Cardiac muscle cell (in vitro differentiated cells and primary cell): ENCODE measurements at regions not wholly inside any gene's neighbourhood (a gene's known extent, or its start where the extent isn't known, plus 50 kb on each side); places are given as distances from the start of the nearest gene placed in this dataset.

Source experiments
- DNase-seq, 2 donors: peaks; one replicate each; pipeline versions ENCODE4 v3.0.0 to v3.0.0-alpha.2; 2010 to 2017; ENCODE audit warnings: low read depth in 1 of 2, low spot score in 1 of 2
- H3K27ac ChIP-seq: fragments of 200-600 bp; sonication (generic); 2 replicates; pipeline ENCODE4 v1.5.1; 2016
- H3K27me3 ChIP-seq: fragments of 200-600 bp; sonication (generic); 2 replicates; pipeline ENCODE4 v1.6.0; 2016; ENCODE audit warnings: control low read depth
- H3K36me3 ChIP-seq: fragments of 200-600 bp; sonication (generic); 2 replicates; pipeline ENCODE4 v1.5.1; 2016; ENCODE audit warnings: control low read depth
- H3K4me1 ChIP-seq: fragments of 200-600 bp; sonication (generic); 2 replicates; pipeline ENCODE4 v1.8.1; 2017; ENCODE audit warnings: low read depth, mild to moderate bottlenecking, mixed run types
- H3K4me3 ChIP-seq: fragments of 200-600 bp; sonication (generic); 2 replicates; pipeline ENCODE4 v1.5.1; 2016; ENCODE audit warnings: mild to moderate bottlenecking
- H3K9me3 ChIP-seq: fragments of 200-600 bp; sonication (generic); 2 replicates; pipeline ENCODE4 v1.5.1; 2017; ENCODE audit warnings: low read depth, mild to moderate bottlenecking, control low read depth
- CTCF ChIP-seq: IDR thresholded peaks from 2 replicates; pipeline ENCODE4 v1.5.1; 2012; ENCODE audit warnings: low read depth, mild to moderate bottlenecking, low read length

GRCh38 chr3:104746056-104746455, 620.7 kb upstream of the ALCAM start:
- no peak for TF ChIP-seq CTCF
- Histone ChIP-seq H3K9me3 (no peaks in the 10 kb centered on the region), H3K27ac (no peak overlapping the region), H3K4me1 (no peaks in the 10 kb centered on the region), H3K4me3 (no peak overlapping the region), H3K36me3 (no peaks in the 10 kb centered on the region), H3K27me3 (no peaks in the 10 kb centered on the region)
- no peak for DNase-seq

- Histone ChIP-seq H3K4me3 (no peak overlapping the region), H3K9me3 (no peaks in the 10 kb centered on the region), H3K27me3 (no peaks in the 10 kb centered on the region), H3K4me1 (no peaks in the 10 kb centered on the region), H3K27ac (no peak overlapping the region), H3K36me3 (no peaks in the 10 kb centered on the region)
- no peak for TF ChIP-seq CTCF
- DNase-seq, result no peak
Observed at GRCh38 chr3:104750581-104750980, 616.1 kb upstream of the ALCAM start.

- TF ChIP-seq CTCF, result no peak
- Histone ChIP-seq H3K27ac (no peak overlapping the region), H3K27me3 (no peaks in the 10 kb centered on the region), H3K9me3 (no peaks in the 10 kb centered on the region), H3K36me3 (no peaks in the 10 kb centered on the region), H3K4me3 (no peak overlapping the region), H3K4me1 (no peaks in the 10 kb centered on the region)
- no peak for DNase-seq
Observed at GRCh38 chr3:104755791-104756190, 610.9 kb upstream of the ALCAM start.

GRCh38 chr3:104763007-104763406, 603.7 kb upstream of the ALCAM start:
- Histone ChIP-seq H3K9me3 (no peaks in the 10 kb centered on the region), H3K4me3 (no peak overlapping the region), H3K27ac (no peak overlapping the region), H3K4me1 (no peaks in the 10 kb centered on the region), H3K27me3 (no peaks in the 10 kb centered on the region), H3K36me3 (no peaks in the 10 kb centered on the region)
- TF ChIP-seq CTCF, result no peak
- DNase-seq, result peak in 1 of 2 donors; percentile 80

GRCh38 chr3:104764496-104764895, 602.2 kb upstream of the ALCAM start:
- Histone ChIP-seq H3K36me3 (no peaks in the 10 kb centered on the region), H3K27ac (no peak overlapping the region), H3K27me3 (no peaks in the 10 kb centered on the region), H3K4me3 (no peak overlapping the region), H3K9me3 (no peaks in the 10 kb centered on the region), H3K4me1 (no peaks in the 10 kb centered on the region)
- no peak for DNase-seq
- no peak for TF ChIP-seq CTCF

- DNase-seq, result no peak
- Histone ChIP-seq H3K9me3 (no peaks in the 10 kb centered on the region), H3K27me3 (no peaks in the 10 kb centered on the region), H3K36me3 (no peaks in the 10 kb centered on the region), H3K4me1 (no peaks in the 10 kb centered on the region), H3K27ac (no peak overlapping the region), H3K4me3 (no peak overlapping the region)
- no peak for TF ChIP-seq CTCF
Observed at GRCh38 chr3:104768886-104769285, 597.8 kb upstream of the ALCAM start.
